ENCODE measurements at regions not wholly inside any gene's neighbourhood (a gene's known extent, or its start where the extent isn't known, plus 50 kb on each side); places are given as distances from the start of the nearest gene placed in this dataset.

DNA sequence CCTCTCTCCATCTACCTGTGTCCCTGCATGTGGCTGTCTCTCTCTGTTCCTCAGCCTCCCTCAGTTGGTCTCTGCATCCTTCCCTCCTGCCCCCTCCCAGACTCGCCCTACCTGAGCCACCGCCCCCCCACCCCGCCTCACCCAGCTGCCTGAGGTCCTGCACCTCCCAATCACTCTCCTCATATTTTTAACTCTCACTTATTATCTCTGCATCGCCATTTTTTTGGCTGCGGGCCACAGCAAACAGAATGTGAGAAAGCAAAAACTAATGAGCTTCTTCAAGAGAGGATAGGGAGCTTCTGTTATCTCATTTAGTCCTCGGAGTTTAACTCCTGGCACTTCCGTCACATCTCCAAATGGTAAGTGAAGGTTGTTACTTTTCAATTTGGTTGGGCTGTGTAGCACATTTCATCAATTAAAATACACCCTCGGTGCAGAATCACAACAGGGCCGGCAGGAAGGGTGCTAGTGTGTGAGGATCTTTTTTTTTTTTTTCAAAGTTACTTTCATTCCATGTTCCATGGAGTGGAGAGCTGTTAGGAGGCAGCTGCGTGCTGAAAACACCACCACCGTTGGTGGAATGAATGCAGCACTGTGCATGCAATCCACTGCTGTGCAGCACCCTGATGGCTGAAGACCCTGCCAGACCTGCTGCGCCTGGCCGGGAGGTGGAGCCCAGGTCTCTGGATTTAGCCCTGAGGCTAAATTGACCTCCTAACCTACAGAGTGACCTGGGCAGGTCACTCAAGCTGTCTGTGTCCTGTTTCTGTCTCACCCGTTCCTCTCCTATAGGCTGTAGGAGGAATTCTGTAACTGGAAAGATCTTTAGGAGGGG is 157.2 kb upstream of the NFIA start:
- TF ChIP-seq, protein P1, sequence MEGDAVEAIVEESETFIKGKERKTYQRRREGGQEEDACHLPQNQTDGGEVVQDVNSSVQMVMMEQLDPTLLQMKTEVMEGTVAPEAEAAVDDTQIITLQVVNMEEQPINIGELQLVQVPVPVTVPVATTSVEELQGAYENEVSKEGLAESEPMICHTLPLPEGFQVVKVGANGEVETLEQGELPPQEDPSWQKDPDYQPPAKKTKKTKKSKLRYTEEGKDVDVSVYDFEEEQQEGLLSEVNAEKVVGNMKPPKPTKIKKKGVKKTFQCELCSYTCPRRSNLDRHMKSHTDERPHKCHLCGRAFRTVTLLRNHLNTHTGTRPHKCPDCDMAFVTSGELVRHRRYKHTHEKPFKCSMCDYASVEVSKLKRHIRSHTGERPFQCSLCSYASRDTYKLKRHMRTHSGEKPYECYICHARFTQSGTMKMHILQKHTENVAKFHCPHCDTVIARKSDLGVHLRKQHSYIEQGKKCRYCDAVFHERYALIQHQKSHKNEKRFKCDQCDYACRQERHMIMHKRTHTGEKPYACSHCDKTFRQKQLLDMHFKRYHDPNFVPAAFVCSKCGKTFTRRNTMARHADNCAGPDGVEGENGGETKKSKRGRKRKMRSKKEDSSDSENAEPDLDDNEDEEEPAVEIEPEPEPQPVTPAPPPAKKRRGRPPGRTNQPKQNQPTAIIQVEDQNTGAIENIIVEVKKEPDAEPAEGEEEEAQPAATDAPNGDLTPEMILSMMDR (IDR thresholded peaks at IDR 0.05; ENCODE audit: partially characterized antibody, unreplicated experiment) = no peak
- H3K27ac Mint-ChIP-seq (ENCODE audit: unreplicated experiment) = no peak overlapping the region
- peaks cover 9% of the 10 kb centered on the region for H3K4me1 Mint-ChIP-seq (ENCODE audit: low read depth, unreplicated experiment)
- H3K4me3 Mint-ChIP-seq (ENCODE audit: unreplicated experiment) = no peak overlapping the region
- H3K27me3 Mint-ChIP-seq (ENCODE audit: unreplicated experiment) = no peaks in the 10 kb centered on the region
- no peaks in the 10 kb centered on the region for H3K36me3 Mint-ChIP-seq (ENCODE audit: unreplicated experiment)
- DNase-seq = no peak
- H3K9me3 Mint-ChIP-seq (ENCODE audit: unreplicated experiment) = no peaks in the 10 kb centered on the region

DNA sequence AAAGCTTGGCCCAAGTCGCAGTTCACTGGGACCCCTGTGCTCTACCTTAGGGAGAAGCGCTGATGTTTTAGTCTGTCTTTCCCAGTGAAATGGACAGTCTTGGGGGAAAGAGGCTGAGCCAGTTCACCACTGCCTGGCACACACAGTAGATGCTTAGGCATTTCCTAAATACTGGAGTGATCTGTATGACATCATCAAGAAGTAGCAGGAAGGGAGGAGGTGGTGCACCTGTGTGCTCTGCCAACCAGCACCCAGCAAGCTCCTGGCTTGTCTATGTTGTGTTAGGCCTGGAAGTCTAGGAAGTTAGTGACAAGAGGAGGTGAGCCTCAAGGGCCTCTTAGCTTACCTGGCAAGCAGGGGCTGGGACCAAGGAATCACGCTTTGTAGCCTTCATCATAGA is 158.2 kb upstream of the NFIA start:
- H3K9me3 Mint-ChIP-seq (ENCODE audit: unreplicated experiment) = no peaks in the 10 kb centered on the region
- TF ChIP-seq, protein P1 (IDR thresholded peaks at IDR 0.05; ENCODE audit: partially characterized antibody, unreplicated experiment) = no peak
- peaks cover 9% of the 10 kb centered on the region for H3K4me1 Mint-ChIP-seq (ENCODE audit: low read depth, unreplicated experiment)
- no peak for DNase-seq
- peaks cover under 1% of the 10 kb centered on the region for H3K27me3 Mint-ChIP-seq (ENCODE audit: unreplicated experiment)
- H3K36me3 Mint-ChIP-seq (ENCODE audit: unreplicated experiment) = no peaks in the 10 kb centered on the region
- H3K27ac Mint-ChIP-seq (ENCODE audit: unreplicated experiment) = no peak overlapping the region
- H3K4me3 Mint-ChIP-seq (ENCODE audit: unreplicated experiment) = no peak overlapping the region

DNA sequence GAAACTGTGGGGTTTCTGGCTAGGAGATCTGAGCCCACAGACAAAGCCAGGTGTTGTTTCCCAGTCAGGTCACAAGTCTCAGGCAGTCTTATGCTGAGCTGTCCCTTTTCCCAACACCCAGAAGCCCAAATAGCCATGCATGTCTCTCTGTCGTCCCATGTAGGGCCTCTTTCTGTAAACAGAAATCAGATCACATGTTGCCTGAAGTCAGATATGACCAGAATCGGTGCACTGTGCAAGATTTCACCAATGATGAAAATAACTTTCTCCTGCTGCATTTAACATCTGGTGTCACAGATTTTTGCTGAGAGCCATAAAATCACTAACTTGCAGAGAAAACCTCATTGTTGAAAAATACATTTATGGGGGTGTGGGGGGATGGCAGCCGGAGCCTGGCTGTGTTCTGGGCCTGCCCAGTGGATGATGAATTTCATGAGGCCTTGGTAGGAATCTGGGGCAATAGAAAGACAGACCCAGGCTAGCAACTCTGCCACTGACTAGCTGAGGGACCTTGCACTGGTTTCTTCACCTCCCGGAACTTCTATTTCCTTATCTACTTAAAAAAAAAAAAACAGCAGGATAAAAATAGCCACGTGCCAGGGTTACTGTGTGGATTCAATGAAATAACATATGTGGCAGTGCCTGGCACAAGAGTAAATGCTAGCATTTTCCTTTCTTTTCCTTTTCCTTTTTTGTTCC is 158.8 kb upstream of the NFIA start:
- H3K36me3 Mint-ChIP-seq (ENCODE audit: unreplicated experiment) = no peaks in the 10 kb centered on the region
- H3K27ac Mint-ChIP-seq (ENCODE audit: unreplicated experiment) = no peak overlapping the region
- no peaks in the 10 kb centered on the region for H3K9me3 Mint-ChIP-seq (ENCODE audit: unreplicated experiment)
- peaks cover 9% of the 10 kb centered on the region for H3K4me1 Mint-ChIP-seq (ENCODE audit: low read depth, unreplicated experiment)
- TF ChIP-seq, protein P1 (IDR thresholded peaks at IDR 0.05; ENCODE audit: partially characterized antibody, unreplicated experiment) = no peak
- H3K4me3 Mint-ChIP-seq (ENCODE audit: unreplicated experiment) = no peak overlapping the region
- no peak for DNase-seq
- H3K27me3 Mint-ChIP-seq (ENCODE audit: unreplicated experiment) = peaks cover 1% of the 10 kb centered on the region

DNA sequence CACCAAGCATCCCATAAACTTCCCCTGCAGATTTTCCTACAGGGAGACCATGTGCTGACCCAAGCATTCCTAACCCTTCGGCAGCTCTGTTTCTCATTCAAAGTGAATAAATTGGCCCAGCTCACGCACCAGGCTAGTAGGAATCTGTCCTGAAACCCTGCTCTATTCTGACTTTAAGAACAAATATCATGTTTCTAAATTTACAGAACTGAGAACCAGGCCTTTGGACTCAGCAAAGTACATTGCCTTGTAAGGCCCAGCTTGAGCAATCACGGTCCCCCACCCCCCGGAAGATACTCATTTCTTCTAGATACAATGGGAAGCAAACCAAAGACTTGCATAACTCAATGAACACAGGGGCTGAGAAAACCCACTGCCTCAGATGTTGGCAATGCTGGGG is 160.1 kb upstream of the NFIA start:
- H3K27ac Mint-ChIP-seq (ENCODE audit: unreplicated experiment) = no peak overlapping the region
- DNase-seq = no peak
- H3K4me1 Mint-ChIP-seq (ENCODE audit: low read depth, unreplicated experiment) = peaks cover 16% of the 10 kb centered on the region
- TF ChIP-seq, protein P1 (IDR thresholded peaks at IDR 0.05; ENCODE audit: partially characterized antibody, unreplicated experiment) = no peak
- peaks cover 1% of the 10 kb centered on the region for H3K27me3 Mint-ChIP-seq (ENCODE audit: unreplicated experiment)
- no peak overlapping the region for H3K4me3 Mint-ChIP-seq (ENCODE audit: unreplicated experiment)
- no peaks in the 10 kb centered on the region for H3K9me3 Mint-ChIP-seq (ENCODE audit: unreplicated experiment)
- no peaks in the 10 kb centered on the region for H3K36me3 Mint-ChIP-seq (ENCODE audit: unreplicated experiment)

DNA sequence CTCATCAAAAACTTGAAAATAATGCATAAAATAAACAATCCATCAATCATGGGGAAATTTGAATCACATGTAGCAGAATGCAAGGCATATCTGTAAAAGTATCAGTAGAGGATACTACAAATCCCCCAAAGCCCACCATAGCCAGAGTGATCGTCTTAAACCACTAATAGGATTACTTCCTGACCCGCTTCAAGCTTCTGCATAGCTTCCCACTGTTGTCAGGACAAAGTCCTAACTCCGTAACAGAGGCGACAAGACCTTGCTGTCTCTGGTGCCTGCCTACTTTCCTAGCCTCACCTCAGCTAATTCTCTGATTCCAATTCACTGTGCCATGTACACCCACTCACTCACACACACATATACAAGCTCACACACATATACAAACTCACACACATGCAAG is 161.2 kb upstream of the NFIA start:
- Mint-ChIP-seq H3K27me3 (ENCODE audit: unreplicated experiment) (peaks cover 1% of the 10 kb centered on the region), H3K27ac (ENCODE audit: unreplicated experiment) (no peak overlapping the region), H3K4me3 (ENCODE audit: unreplicated experiment) (no peak overlapping the region), H3K36me3 (ENCODE audit: unreplicated experiment) (no peaks in the 10 kb centered on the region), H3K9me3 (ENCODE audit: unreplicated experiment) (no peaks in the 10 kb centered on the region), H3K4me1 (ENCODE audit: low read depth, unreplicated experiment) (peaks cover 26% of the 10 kb centered on the region)
- no peak for DNase-seq
- TF ChIP-seq, protein P1 (IDR thresholded peaks at IDR 0.05; ENCODE audit: partially characterized antibody, unreplicated experiment) = no peak

Measured in glutamatergic neuron (in vitro differentiated cells).